Kidney capillary endothelial cell (primary cell): ENCODE measurements at regions not wholly inside any gene's neighbourhood (a gene's known extent, or its start where the extent isn't known, plus 50 kb on each side); places are given as distances from the start of the nearest gene placed in this dataset.
A peak's percentile ranks its signal among the peaks of the same experiment; 100 is the strongest.
"Not testable (repeated sequence)": the region's sequence is repeated elsewhere in the genome, so short reads cannot be mapped to it uniquely, and the experiment has no call there.

ENCODE experiments used
- DNase-seq: peaks from one replicate; pipeline ENCODE4 v3.0.0-alpha.2; 2018; ENCODE audit warnings: low spot score

- not testable (repeated sequence) for DNase-seq
These were observed 105.4 kb upstream of the SULF2 start for GRCh38 chr20:47890708-47891107.

GRCh38 chr20:47889751-47890150 is 104.5 kb upstream of the SULF2 start:
- not testable (repeated sequence) for DNase-seq

- no peak for DNase-seq
These were observed 103.1 kb upstream of the SULF2 start for GRCh38 chr20:47888351-47888750.

- no peak for DNase-seq
These were observed 102.3 kb upstream of the SULF2 start for GRCh38 chr20:47887477-47888080.

- DNase-seq = no peak
These were observed 101.8 kb upstream of the SULF2 start for GRCh38 chr20:47887064-47887463.

- no peak for DNase-seq
These were observed 101.3 kb upstream of the SULF2 start for GRCh38 chr20:47886454-47887041.

- DNase-seq = no peak
These were observed 100.7 kb upstream of the SULF2 start for GRCh38 chr20:47885909-47886453.

GRCh38 chr20:47883940-47884339 is 98.7 kb upstream of the SULF2 start:
- DNase-seq = not testable (repeated sequence)

GRCh38 chr20:47883186-47883585 is 97.9 kb upstream of the SULF2 start:
- DNase-seq = no peak

- DNase-seq = no peak
These were observed 94.5 kb upstream of the SULF2 start for GRCh38 chr20:47879771-47880170.

GRCh38 chr20:47878601-47879027 is 93.3 kb upstream of the SULF2 start:
- DNase-seq = peak; percentile 100

GRCh38 chr20:47876311-47877088 is 91.2 kb upstream of the SULF2 start:
- DNase-seq = peak; percentile 42

- DNase-seq = no peak
These were observed 90.2 kb upstream of the SULF2 start for GRCh38 chr20:47875297-47876025.

GRCh38 chr20:47872341-47872740 is 87.1 kb upstream of the SULF2 start:
- DNase-seq = no peak

- DNase-seq = no peak
These were observed 85.2 kb upstream of the SULF2 start for GRCh38 chr20:47870475-47870874.

GRCh38 chr20:47868744-47869143 is 83.5 kb upstream of the SULF2 start:
- DNase-seq = no peak

GRCh38 chr20:47868236-47868635 is 83.0 kb upstream of the SULF2 start:
- no peak for DNase-seq

- no peak for DNase-seq
These were observed 82.5 kb upstream of the SULF2 start for GRCh38 chr20:47867831-47868230.

GRCh38 chr20:47866480-47866879 is 81.2 kb upstream of the SULF2 start:
- DNase-seq = no peak

GRCh38 chr20:47865912-47866311 is 80.6 kb upstream of the SULF2 start:
- no peak for DNase-seq

- no peak for DNase-seq
These were observed 80.2 kb upstream of the SULF2 start for GRCh38 chr20:47865451-47865850.

GRCh38 chr20:47863981-47864380 is 78.7 kb upstream of the SULF2 start:
- no peak for DNase-seq
